ENCODE measurements at regions not wholly inside any gene's neighbourhood (a gene's known extent, or its start where the extent isn't known, plus 50 kb on each side); places are given as distances from the start of the nearest gene placed in this dataset.

DNA sequence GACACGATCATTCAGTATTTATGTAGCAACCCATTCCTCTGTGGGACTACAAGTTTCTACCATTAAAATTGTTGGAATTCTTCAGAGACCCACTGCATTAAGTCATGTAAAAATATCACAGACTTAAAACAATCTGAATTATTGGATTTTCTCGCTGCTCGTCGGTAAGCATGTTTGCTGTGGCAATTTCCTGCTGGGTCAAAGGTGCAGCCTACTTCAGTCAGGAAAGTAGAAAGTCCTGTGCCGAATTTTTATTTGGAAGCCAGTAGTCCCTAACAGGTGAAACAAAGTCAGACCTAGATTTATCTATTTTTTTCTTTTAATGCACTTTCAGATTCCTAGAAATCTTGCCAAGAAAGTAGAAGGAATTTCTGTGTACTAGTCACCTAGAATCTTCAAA is 110.4 kb upstream of the MYL2 start:
- peaks cover 70% of the 10 kb centered on the region for H3K27me3 ChIP-seq (replicated peaks)
- H3K27ac ChIP-seq: no peak overlapping the region
- H3K4me3 ChIP-seq: no peak overlapping the region
- no peaks in the 10 kb centered on the region for H3K9me3 ChIP-seq (replicated peaks)
- no peak for DNase-seq (ENCODE audit: low read depth in 1 of 2, low spot score in 2 of 2)
- H3K4me1 ChIP-seq (replicated peaks): no peaks in the 10 kb centered on the region
- no peaks in the 10 kb centered on the region for H3K36me3 ChIP-seq

DNA sequence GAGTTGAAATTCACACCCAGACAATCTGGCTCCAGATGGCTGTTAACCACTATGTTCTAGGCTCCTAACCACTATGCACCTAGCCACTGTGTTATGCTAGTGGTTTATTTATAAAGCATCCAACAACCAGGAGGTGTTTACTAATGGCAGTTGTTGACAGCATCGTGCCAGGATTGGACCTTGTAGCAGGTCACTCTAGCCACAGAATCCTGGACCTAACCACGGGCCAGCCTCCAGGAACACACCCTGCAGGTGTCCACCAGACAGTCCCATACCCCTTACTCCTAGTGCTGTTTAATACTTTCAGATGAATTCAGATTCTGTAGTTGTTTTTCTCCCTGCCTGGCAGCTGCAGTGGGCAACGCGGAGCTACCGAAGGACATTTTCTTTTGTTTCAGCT is 109.4 kb upstream of the MYL2 start:
- no peaks in the 10 kb centered on the region for H3K36me3 ChIP-seq
- no peak overlapping the region for H3K4me3 ChIP-seq
- H3K27me3 ChIP-seq (replicated peaks): peaks cover 60% of the 10 kb centered on the region
- H3K27ac ChIP-seq: no peak overlapping the region
- no peaks in the 10 kb centered on the region for H3K4me1 ChIP-seq (replicated peaks)
- DNase-seq (ENCODE audit: low read depth in 1 of 2, low spot score in 2 of 2): no peak
- H3K9me3 ChIP-seq (replicated peaks): no peaks in the 10 kb centered on the region

DNA sequence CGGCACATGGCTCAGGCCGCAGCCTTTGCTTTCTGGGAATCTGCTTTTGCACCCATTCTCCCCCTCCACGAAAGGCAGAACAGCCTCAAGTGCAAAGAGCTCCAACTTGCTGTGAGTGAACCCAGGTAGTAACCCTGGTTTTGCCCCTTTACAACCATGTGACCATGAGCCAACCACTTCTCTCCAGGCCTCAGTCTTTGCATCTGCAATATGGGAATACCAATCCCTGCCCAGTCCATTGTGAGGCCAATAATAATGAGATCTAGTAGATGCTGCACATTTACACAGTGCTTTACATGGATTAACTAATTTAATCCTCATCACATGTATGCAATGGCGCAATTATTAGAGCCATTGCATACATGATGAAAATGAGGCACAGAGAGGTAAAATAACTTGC is 108.9 kb upstream of the MYL2 start:
- Histone ChIP-seq H3K36me3 (no peaks in the 10 kb centered on the region), H3K9me3 (replicated peaks) (no peaks in the 10 kb centered on the region), H3K27ac (no peak overlapping the region), H3K4me1 (replicated peaks) (no peaks in the 10 kb centered on the region), H3K4me3 (no peak overlapping the region), H3K27me3 (replicated peaks) (peaks cover 59% of the 10 kb centered on the region)
- no peak for DNase-seq (ENCODE audit: low read depth in 1 of 2, low spot score in 2 of 2)

DNA sequence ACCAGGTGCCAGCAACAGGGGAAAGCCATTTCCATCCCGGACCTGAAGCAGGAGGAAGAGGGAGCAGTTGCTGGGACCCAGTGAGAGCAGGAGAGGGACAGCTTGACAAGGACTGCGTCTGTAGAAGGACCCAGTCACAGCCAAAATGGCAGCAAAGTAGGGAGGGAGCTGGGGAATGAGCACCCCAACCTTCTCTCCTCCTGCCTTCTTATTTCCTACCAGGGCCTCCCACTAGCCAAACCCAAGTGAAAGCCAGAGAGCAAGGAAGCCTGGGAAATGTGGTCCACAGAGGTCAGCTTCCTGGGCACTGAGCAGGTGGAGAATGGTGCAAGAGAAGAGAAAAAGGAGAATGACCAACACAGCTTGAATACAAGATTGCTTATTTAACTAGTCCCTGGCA is 108.5 kb upstream of the MYL2 start:
- no peaks in the 10 kb centered on the region for H3K36me3 ChIP-seq
- H3K4me3 ChIP-seq: no peak overlapping the region
- H3K27ac ChIP-seq: no peak overlapping the region
- H3K4me1 ChIP-seq (replicated peaks): no peaks in the 10 kb centered on the region
- H3K9me3 ChIP-seq (replicated peaks): no peaks in the 10 kb centered on the region
- DNase-seq (ENCODE audit: low read depth in 1 of 2, low spot score in 2 of 2): no peak
- peaks cover 58% of the 10 kb centered on the region for H3K27me3 ChIP-seq (replicated peaks)

DNA sequence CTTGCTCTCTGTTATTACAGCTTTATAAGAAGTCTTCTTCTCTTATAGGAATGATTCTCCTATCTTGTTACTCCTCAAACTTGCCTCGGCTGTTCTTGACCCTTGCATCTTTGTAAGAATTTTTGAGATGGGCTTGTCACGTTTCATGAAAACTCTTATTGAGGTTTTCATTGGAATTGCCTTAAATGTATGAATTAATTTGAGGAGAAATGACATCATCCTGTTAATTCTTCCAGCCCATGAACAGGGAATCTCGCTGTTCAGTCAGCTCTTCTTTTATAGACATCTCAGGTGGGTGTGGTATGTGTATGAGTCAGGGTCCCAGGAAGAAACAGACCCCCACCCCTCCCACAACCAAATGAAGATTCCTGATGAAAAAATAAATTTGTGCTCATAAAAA is 107.1 kb upstream of the MYL2 start:
- no peak for DNase-seq (ENCODE audit: low read depth in 1 of 2, low spot score in 2 of 2)
- H3K27ac ChIP-seq: no peak overlapping the region
- peaks cover 47% of the 10 kb centered on the region for H3K27me3 ChIP-seq (replicated peaks)
- no peaks in the 10 kb centered on the region for H3K36me3 ChIP-seq
- H3K4me3 ChIP-seq: no peak overlapping the region
- H3K9me3 ChIP-seq (replicated peaks): no peaks in the 10 kb centered on the region
- H3K4me1 ChIP-seq (replicated peaks): no peaks in the 10 kb centered on the region

DNA sequence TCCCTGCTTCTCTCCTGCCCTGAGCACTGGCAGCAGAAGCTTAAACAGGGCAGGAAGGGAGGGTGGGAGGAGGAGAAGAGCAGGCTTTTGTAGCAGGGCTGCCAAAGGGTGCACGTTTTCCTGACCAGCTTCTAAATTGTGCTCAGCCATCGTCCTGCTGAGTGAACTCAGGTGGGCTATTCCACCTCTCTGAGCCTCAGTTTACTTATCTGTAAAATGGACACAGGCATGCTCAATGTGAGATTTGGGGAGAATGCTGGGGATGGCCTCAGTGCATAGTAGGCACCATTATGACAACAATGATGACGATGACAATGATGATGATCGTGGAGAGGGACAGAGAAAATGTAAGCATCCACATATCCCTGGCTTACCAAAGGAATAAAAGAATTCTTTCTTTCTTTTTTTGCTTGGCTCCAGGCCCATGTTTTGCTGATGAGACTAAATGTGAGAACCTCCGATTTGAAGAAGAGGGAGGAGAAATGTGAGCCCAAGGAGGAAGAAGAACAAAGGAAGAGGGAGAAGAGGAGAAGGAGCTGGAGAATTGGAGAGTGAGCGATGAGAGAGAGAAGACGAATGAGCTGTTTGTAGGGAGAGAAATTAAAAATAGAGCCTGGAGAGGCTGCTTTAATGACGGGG is 105.5 kb upstream of the MYL2 start:
- no peaks in the 10 kb centered on the region for H3K36me3 ChIP-seq
- no peaks in the 10 kb centered on the region for H3K9me3 ChIP-seq (replicated peaks)
- DNase-seq (ENCODE audit: low read depth in 1 of 2, low spot score in 2 of 2): no peak
- H3K4me1 ChIP-seq (replicated peaks): no peaks in the 10 kb centered on the region
- no peak overlapping the region for H3K27ac ChIP-seq
- H3K4me3 ChIP-seq: no peak overlapping the region
- peaks cover 32% of the 10 kb centered on the region for H3K27me3 ChIP-seq (replicated peaks)

DNA sequence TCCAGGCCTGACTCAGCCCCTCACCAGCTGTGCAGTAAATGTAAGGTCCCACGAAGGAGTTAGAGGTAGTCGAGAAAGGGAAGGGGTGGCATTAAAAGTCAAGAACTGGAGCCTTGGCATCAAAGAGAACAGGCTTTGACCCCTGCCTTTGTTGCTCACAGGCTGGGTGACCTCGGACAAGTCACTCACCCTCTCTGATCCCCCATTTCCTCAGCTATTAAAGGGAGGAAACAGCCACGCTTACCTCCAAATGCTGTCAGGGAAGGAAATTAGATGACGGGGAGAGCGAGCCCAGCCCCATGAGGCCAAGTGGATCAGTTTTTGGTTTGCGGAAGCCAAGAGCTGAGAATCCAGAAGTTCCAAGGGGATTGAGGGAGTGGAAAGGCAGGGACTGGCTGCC is 104.9 kb upstream of the MYL2 start:
- Histone ChIP-seq H3K4me1 (replicated peaks) (no peaks in the 10 kb centered on the region), H3K9me3 (replicated peaks) (no peaks in the 10 kb centered on the region), H3K4me3 (no peak overlapping the region), H3K27ac (no peak overlapping the region), H3K27me3 (replicated peaks) (peaks cover 25% of the 10 kb centered on the region), H3K36me3 (no peaks in the 10 kb centered on the region)
- no peak for DNase-seq (ENCODE audit: low read depth in 1 of 2, low spot score in 2 of 2)

DNA sequence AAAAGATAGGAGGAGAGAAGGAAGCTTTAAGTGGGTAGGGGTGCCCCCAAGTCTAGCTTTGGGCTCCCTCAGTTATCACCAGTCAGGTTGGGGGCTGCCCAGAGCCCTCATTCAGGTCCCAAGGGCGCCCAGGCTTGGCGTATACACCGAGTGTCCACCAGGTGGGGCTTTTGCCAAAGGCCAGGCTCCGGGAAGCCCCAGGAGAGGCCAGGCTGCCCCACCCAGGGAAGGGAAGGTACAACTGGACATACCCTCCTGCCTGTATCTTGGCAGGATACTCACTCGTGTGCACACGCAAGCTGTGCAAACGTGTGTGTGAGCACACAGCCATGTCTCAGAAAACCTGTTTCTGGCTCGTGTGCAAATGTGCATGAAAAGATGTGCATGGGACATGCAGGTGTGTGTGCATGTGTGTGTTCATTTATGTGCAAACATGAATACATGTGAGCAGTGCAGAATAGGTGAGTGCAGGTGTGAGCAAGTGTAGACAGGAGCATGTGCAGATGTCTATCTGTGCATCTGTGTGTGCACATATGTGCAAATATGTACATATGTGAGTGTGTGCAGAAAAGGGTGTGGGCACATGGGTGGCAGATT is 103.9 kb upstream of the MYL2 start:
- no peaks in the 10 kb centered on the region for H3K4me1 ChIP-seq (replicated peaks)
- no peaks in the 10 kb centered on the region for H3K9me3 ChIP-seq (replicated peaks)
- H3K27me3 ChIP-seq (replicated peaks): peaks cover 31% of the 10 kb centered on the region
- peak; percentile 14 to 59 for DNase-seq (ENCODE audit: low read depth in 1 of 2, low spot score in 2 of 2)
- H3K27ac ChIP-seq: no peak overlapping the region
- no peaks in the 10 kb centered on the region for H3K36me3 ChIP-seq
- H3K4me3 ChIP-seq: no peak overlapping the region

DNA sequence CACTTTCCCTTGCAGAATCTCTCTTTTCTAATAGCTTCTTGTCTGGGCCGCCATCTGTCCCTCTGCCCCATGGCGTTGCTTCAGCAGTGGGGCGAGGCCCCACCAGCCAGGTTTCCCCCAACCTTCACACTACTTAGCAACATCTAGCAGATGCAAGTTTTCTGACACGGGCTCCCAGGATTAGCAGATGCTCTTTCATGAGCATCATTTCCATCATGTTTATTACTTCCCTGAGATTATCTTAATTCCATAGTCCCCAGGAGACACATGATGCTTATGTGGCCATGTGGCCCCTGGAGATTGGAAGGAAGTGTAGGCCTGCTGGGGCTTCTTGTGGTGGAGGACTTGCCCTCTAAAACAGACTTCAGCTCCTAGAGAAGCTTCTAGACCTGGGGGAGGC is 102.0 kb upstream of the MYL2 start:
- no peaks in the 10 kb centered on the region for H3K9me3 ChIP-seq (replicated peaks)
- no peak overlapping the region for H3K4me3 ChIP-seq
- H3K27ac ChIP-seq: no peak overlapping the region
- H3K27me3 ChIP-seq (replicated peaks): peaks cover 22% of the 10 kb centered on the region
- DNase-seq (ENCODE audit: low read depth in 1 of 2, low spot score in 2 of 2): no peak
- no peaks in the 10 kb centered on the region for H3K4me1 ChIP-seq (replicated peaks)
- no peaks in the 10 kb centered on the region for H3K36me3 ChIP-seq

DNA sequence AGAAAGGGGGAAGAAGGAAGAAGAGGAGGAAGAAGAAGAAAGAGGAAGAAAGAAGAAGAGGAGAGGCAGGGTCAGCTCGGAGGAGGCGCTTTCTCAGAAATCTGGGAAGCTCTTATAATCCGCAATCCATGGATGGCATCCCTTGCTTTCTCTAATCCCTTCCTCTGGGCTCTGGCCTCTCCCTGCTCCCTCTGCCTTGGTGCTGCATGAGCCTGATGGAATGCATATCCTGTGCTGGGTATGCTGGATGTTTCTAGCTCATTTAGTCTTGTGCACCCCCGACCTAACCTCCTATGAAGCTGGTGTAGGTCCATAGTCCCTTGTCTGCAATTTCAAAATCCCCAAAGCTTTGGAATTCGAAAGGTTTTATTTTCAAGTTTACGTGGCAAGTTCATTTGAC is 94.2 kb upstream of the MYL2 start:
- DNase-seq (ENCODE audit: low read depth in 1 of 2, low spot score in 2 of 2): no peak
- H3K27me3 ChIP-seq (replicated peaks): peaks cover 13% of the 10 kb centered on the region; the same call in 1 of the 2 replicates
- no peaks in the 10 kb centered on the region for H3K36me3 ChIP-seq
- no peak overlapping the region for H3K27ac ChIP-seq
- no peaks in the 10 kb centered on the region; the same call in 1 of the 2 replicates for H3K9me3 ChIP-seq (replicated peaks)
- H3K4me1 ChIP-seq (replicated peaks): no peaks in the 10 kb centered on the region
- no peak overlapping the region for H3K4me3 ChIP-seq

DNA sequence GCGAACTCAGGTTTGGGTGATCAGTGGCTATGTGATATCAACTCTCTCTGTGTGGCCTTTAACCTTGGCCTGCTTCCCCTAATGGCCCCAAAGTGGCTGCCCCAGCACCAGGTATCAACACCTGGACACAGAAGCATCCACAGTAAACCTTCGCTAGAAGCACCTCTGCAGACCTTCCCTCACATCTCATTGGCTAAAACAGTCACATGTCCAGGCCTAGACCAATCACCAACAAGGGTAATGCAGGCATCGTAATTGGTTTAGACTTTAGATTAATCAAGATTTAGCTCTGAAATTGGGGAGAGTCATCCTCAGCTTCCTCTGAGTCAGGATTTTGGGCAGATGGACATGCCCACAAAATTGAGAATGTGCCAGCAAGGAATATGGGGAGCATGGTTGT is 92.5 kb upstream of the MYL2 start:
- no peak overlapping the region for H3K27ac ChIP-seq
- no peaks in the 10 kb centered on the region; the same call in 1 of the 2 replicates for H3K9me3 ChIP-seq (replicated peaks)

DNA sequence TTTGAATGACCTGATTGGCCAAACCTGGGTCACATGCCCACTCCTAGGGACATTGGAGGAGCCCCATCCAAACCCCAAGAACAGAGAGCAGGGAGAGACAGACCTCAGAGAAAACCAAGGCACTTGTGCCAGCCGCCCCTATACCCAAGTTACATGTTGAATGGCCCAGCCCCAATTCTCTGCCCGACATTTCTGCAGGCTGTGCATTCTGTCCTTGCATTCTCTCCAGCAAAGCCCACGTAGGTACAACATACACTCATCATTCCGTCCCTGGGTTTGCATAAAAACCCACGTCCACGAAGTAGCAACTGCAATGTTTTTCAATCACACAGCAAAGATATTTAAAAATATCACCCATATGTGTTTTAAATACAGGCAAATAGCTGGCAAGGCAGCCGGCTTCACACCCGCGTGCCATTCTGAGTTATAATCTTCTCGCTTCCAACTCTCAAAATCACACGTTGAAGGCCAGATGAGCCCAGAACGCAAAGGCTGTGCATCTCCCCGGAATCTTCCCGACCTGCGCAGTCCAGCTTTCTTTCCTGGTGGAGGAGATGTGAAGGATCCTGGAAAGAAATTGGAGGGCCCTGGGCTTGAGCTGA is 91.7 kb upstream of the MYL2 start:
- no peak for DNase-seq (ENCODE audit: low read depth in 1 of 2, low spot score in 2 of 2)
- Histone ChIP-seq H3K4me1 (replicated peaks) (no peaks in the 10 kb centered on the region), H3K9me3 (replicated peaks) (no peaks in the 10 kb centered on the region; the same call in 1 of the 2 replicates), H3K27ac (no peak overlapping the region), H3K36me3 (no peaks in the 10 kb centered on the region), H3K27me3 (replicated peaks) (0 out of 2 replicates have a peak, but pooled peaks cover 9% of the 10 kb centered on the region), H3K4me3 (no peak overlapping the region)

More for the DNA sequence above, 92.5 kb upstream of the MYL2 start:
- no peaks in the 10 kb centered on the region for H3K4me1 ChIP-seq (replicated peaks)
- no peak overlapping the region for H3K4me3 ChIP-seq
- no peak for DNase-seq (ENCODE audit: low read depth in 1 of 2, low spot score in 2 of 2)
- H3K27me3 ChIP-seq (replicated peaks): 0 out of 2 replicates have a peak, but pooled peaks cover 10% of the 10 kb centered on the region
- H3K36me3 ChIP-seq: no peaks in the 10 kb centered on the region

DNA sequence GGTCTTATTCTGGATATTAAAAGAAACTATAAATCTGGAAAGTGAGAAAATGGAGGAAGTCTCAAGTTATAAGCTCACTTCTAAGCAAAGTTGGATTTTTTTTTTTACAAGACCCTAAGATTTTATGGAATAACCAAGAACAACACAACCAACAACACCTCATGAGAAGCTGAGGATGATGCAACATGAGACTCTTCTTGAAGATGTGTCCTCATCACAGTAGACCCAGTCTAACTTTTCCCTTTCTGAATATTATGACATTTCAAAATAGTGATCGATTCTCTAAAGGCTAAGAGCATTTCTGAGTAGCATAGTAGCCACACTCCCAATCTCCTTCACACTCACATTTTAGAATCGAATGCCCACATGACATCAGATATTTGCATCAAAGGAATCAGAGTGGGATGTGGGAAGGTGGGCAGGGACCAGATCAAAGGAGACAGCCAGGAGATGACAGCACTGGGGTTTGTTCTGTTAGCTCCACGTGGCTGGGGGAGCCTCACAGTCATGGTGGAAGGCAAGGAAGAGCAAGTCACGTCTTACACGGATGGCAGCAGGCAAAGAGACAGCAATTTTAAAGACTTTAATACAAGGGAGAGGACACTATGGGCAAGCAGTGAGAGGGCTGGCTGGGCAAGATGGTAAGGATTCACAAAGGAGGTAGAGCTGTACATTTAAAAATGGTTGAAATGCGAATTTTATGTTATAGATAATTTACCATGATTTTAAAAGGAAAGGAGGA is 90.7 kb upstream of the MYL2 start:
- no peak for DNase-seq (ENCODE audit: low read depth in 1 of 2, low spot score in 2 of 2)
- no peak overlapping the region for H3K27ac ChIP-seq
- no peaks in the 10 kb centered on the region for H3K36me3 ChIP-seq
- H3K9me3 ChIP-seq (replicated peaks): no peaks in the 10 kb centered on the region; the same call in 1 of the 2 replicates
- H3K4me3 ChIP-seq: no peak overlapping the region
- H3K27me3 ChIP-seq (replicated peaks): 0 out of 2 replicates have a peak, but pooled peaks cover 8% of the 10 kb centered on the region
- H3K4me1 ChIP-seq (replicated peaks): no peaks in the 10 kb centered on the region

DNA sequence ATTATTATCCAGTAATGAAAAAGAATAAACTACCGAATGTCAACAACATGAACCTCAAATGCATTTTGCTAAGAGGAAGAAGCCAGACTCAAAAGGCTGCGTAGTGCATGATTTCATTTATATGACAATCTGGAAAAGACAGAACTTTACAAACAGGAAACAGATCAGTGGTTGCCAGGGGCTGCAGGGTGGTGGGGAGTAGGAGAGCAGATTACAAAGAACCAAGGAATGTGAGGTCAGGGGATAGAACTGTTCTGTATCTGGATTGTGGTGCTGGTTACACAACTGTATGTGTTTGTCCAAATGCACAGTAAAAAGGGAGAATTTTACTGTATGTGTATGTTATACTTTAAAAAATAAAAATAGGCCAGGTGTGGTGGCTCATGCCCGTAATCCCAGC is 89.7 kb upstream of the MYL2 start:
- H3K36me3 ChIP-seq: no peaks in the 10 kb centered on the region
- no peak for DNase-seq (ENCODE audit: low read depth in 1 of 2, low spot score in 2 of 2)
- H3K4me3 ChIP-seq: no peak overlapping the region
- no peaks in the 10 kb centered on the region for H3K4me1 ChIP-seq (replicated peaks)
- peaks cover 5% of the 10 kb centered on the region for H3K27me3 ChIP-seq (replicated peaks)
- no peaks in the 10 kb centered on the region; the same call in 1 of the 2 replicates for H3K9me3 ChIP-seq (replicated peaks)
- H3K27ac ChIP-seq: no peak overlapping the region

Data from SJSA1 (cell line).